GM23248 (cell line): ENCODE measurements at regions not wholly inside any gene's neighbourhood (a gene's known extent, or its start where the extent isn't known, plus 50 kb on each side); places are given as distances from the start of the nearest gene placed in this dataset.
A peak's percentile ranks its signal among the peaks of the same experiment; 100 is the strongest.

ENCODE experiments used
- DNase-seq: peaks from one replicate; pipeline ENCODE4 v3.0.0-alpha.2; 2015
- H2AFZ ChIP-seq: fragments of 200-600 bp; sonication (generic); 2 replicates; pipeline ENCODE4 v1.6.1; 2016; ENCODE audit warnings: antibody characterized with exemption
- H3F3A ChIP-seq: fragments of 200-600 bp; sonication (generic); 2 replicates; pipeline ENCODE4 v1.6.1; 2016; ENCODE audit warnings: mild to moderate bottlenecking, antibody characterized with exemption, mixed run types; ENCODE audit not compliant: insufficient read depth
- H3K27ac ChIP-seq: fragments of 200-600 bp; sonication (generic); 2 replicates; pipeline ENCODE4 v1.5.1; 2016; ENCODE audit warnings: mild to moderate bottlenecking
- H3K27me3 ChIP-seq: fragments of 200-600 bp; sonication (generic); replicated peaks from 2 replicates; pipeline ENCODE4 v1.6.1; 2016; ENCODE audit warnings: mild to moderate bottlenecking; ENCODE audit not compliant: insufficient read depth
- H3K36me3 ChIP-seq: fragments of 200-600 bp; sonication (generic); 2 replicates; pipeline ENCODE4 v1.6.1; 2016; ENCODE audit warnings: low read depth, mild to moderate bottlenecking
- H3K4me1 ChIP-seq: fragments of 200-600 bp; sonication (generic); 2 replicates; pipeline ENCODE4 v1.6.1; 2016; ENCODE audit warnings: mild to moderate bottlenecking; ENCODE audit not compliant: insufficient read depth
- H3K4me2 ChIP-seq: fragments of 200-600 bp; sonication (generic); one replicate; pipeline ENCODE4 v1.6.1; 2016; ENCODE audit warnings: mild to moderate bottlenecking; ENCODE audit not compliant: unreplicated experiment
- H3K4me3 ChIP-seq: fragments of 200-600 bp; sonication (generic); 2 replicates; pipeline ENCODE4 v1.5.1; 2016; ENCODE audit warnings: mild to moderate bottlenecking
- H3K79me2 ChIP-seq: fragments of 200-600 bp; sonication (generic); 2 replicates; pipeline ENCODE4 v1.6.1; 2016; ENCODE audit warnings: mild to moderate bottlenecking; ENCODE audit not compliant: insufficient read depth
- H3K9ac ChIP-seq: fragments of 200-600 bp; sonication (generic); 2 replicates; pipeline ENCODE4 v1.6.1; 2016; ENCODE audit warnings: mild to moderate bottlenecking
- H3K9me2 ChIP-seq: fragments of 200-600 bp; sonication (generic); 2 replicates; pipeline ENCODE4 v1.6.1; 2016; ENCODE audit warnings: mixed run types, mild to moderate bottlenecking, moderate library complexity; ENCODE audit not compliant: insufficient read depth
- H3K9me3 ChIP-seq: fragments of 200-600 bp; sonication (generic); one replicate; pipeline ENCODE4 v1.6.1; 2017; ENCODE audit warnings: low read depth
- H4K20me1 ChIP-seq: fragments of 200-600 bp; sonication (generic); 2 replicates; pipeline ENCODE4 v1.6.0; 2016; ENCODE audit not compliant: insufficient read depth
- EZH2 ChIP-seq: fragments of 200-600 bp; sonication (generic); IDR thresholded peaks from 2 replicates; pipeline ENCODE4 v1.6.1; 2018; ENCODE audit warnings: antibody characterized with exemption, mild to moderate bottlenecking; ENCODE audit not compliant: insufficient read depth, poor library complexity, severe bottlenecking
- EZH2phosphoT487 ChIP-seq: fragments of 200-600 bp; sonication (generic); IDR thresholded peaks from 2 replicates; pipeline ENCODE4 v1.6.1; 2018; ENCODE audit warnings: antibody characterized with exemption, moderate library complexity, mild to moderate bottlenecking, low read depth; ENCODE audit not compliant: insufficient read depth
- WGBS, 2 experiments: methylation state at CpG; one replicate each; pipeline ENCODE4 v1.1.6; 2015 to 2017; ENCODE audit warnings: low lambda C conversion rate in 2 of 2, low coverage in 1 of 2; ENCODE audit errors: missing lambda C conversion rate in 2 of 2; 5-methylcytosine and 5-hydroxymethylcytosine counted together
- in situ Hi-C: fragments of 300-500 bp; cut with MboI; formaldehyde crosslinking; loops from 2 replicates; pipeline ENCODE4 v1.15.0; 2020

- H2AFZ ChIP-seq = no peak overlapping the region
- no peaks in the 10 kb centered on the region for H3K36me3 ChIP-seq
- H3K4me3 ChIP-seq = no peak overlapping the region
- H3F3A ChIP-seq = no peaks in the 10 kb centered on the region
- no peaks in the 10 kb centered on the region; the same call in 1 of the 2 replicates for H3K9me2 ChIP-seq
- H3K4me2 ChIP-seq = no peak overlapping the region
- no peaks in the 10 kb centered on the region for H3K9me3 ChIP-seq
- H4K20me1 ChIP-seq = no peaks in the 10 kb centered on the region
- H3K9ac ChIP-seq = no peak overlapping the region
- WGBS, 2 experiments = 94 to 98% methylated on average over 2 of the region's 2 CpGs
- no peaks in the 10 kb centered on the region for H3K4me1 ChIP-seq
- TF ChIP-seq EZH2phosphoT487 (no peak), EZH2 (no peak)
- H3K79me2 ChIP-seq = no peaks in the 10 kb centered on the region
- in situ Hi-C loops = no loop called here
- H3K27ac ChIP-seq = no peak overlapping the region
- no peak for DNase-seq
- no peaks in the 10 kb centered on the region for H3K27me3 ChIP-seq
These were observed 302.7 kb downstream of the RFPL4B start for GRCh38 chr6:112649853-112650252.

GRCh38 chr6:112651239-112651638 is 304.1 kb downstream of the RFPL4B start:
- no peaks in the 10 kb centered on the region for H4K20me1 ChIP-seq
- no peak overlapping the region for H3K9ac ChIP-seq
- H3K27me3 ChIP-seq = no peaks in the 10 kb centered on the region
- TF ChIP-seq EZH2phosphoT487 (no peak), EZH2 (no peak)
- H3K9me2 ChIP-seq = no peaks in the 10 kb centered on the region; the same call in 1 of the 2 replicates
- H3K36me3 ChIP-seq = no peaks in the 10 kb centered on the region
- 33 to 34% methylated on average over 4 of the region's 4 CpGs for WGBS, 2 experiments
- in situ Hi-C loops = no loop called here
- no peaks in the 10 kb centered on the region for H3K4me1 ChIP-seq
- no peak overlapping the region for H3K4me3 ChIP-seq
- DNase-seq = no peak
- H3K4me2 ChIP-seq = no peak overlapping the region
- H2AFZ ChIP-seq = no peak overlapping the region
- H3F3A ChIP-seq = no peaks in the 10 kb centered on the region
- H3K9me3 ChIP-seq = no peaks in the 10 kb centered on the region
- no peaks in the 10 kb centered on the region for H3K79me2 ChIP-seq
- H3K27ac ChIP-seq = no peak overlapping the region

GRCh38 chr6:112659912-112660311 is 312.8 kb downstream of the RFPL4B start:
- Histone ChIP-seq H3K4me3 (no peak overlapping the region), H3K9me2 (no peaks in the 10 kb centered on the region), H3K9me3 (no peaks in the 10 kb centered on the region), H3K4me1 (peaks cover 8% of the 10 kb centered on the region; the same call in 1 of the 2 replicates), H3K4me2 (no peak overlapping the region), H3K36me3 (no peaks in the 10 kb centered on the region), H3K27me3 (no peaks in the 10 kb centered on the region), H3K79me2 (no peaks in the 10 kb centered on the region), H3K9ac (no peak overlapping the region), H4K20me1 (no peaks in the 10 kb centered on the region), H2AFZ (no peak overlapping the region), H3F3A (no peaks in the 10 kb centered on the region), H3K27ac (no peak overlapping the region)
- no peak for TF ChIP-seq EZH2
- no peak for TF ChIP-seq EZH2phosphoT487
- in situ Hi-C loops = no loop called here
- no peak for DNase-seq

GRCh38 chr6:112660626-112661025 is 313.5 kb downstream of the RFPL4B start:
- Histone ChIP-seq H3K4me1 (peaks cover 15% of the 10 kb centered on the region), H3K27ac (no peak overlapping the region), H3K36me3 (no peaks in the 10 kb centered on the region), H3K27me3 (no peaks in the 10 kb centered on the region), H2AFZ (no peak overlapping the region), H4K20me1 (no peaks in the 10 kb centered on the region), H3K79me2 (no peaks in the 10 kb centered on the region), H3K4me3 (no peak overlapping the region), H3K4me2 (no peak overlapping the region), H3K9me3 (no peaks in the 10 kb centered on the region), H3K9ac (no peak overlapping the region), H3K9me2 (no peaks in the 10 kb centered on the region), H3F3A (peaks cover 5% of the 10 kb centered on the region)
- TF ChIP-seq EZH2phosphoT487 (no peak), EZH2 (no peak)
- DNase-seq = no peak
- whole genome bisulfite sequencing, 2 experiments = 94 to 95% methylated on average over 2 of the region's 2 CpGs
- in situ Hi-C loops = no loop called here

GRCh38 chr6:112663698-112664097 is 316.6 kb downstream of the RFPL4B start:
- no peak overlapping the region for H3K4me2 ChIP-seq
- H3K27me3 ChIP-seq = no peaks in the 10 kb centered on the region
- H3F3A ChIP-seq = peaks cover 6% of the 10 kb centered on the region
- H3K4me3 ChIP-seq = no peak overlapping the region
- TF ChIP-seq EZH2phosphoT487 (no peak), EZH2 (no peak)
- in situ Hi-C loops = no loop called here
- H3K9me3 ChIP-seq = no peaks in the 10 kb centered on the region
- 85 to 87% methylated on average over 4 of the region's 4 CpGs for WGBS, 2 experiments
- H3K4me1 ChIP-seq = peaks cover 22% of the 10 kb centered on the region
- no peaks in the 10 kb centered on the region for H3K9me2 ChIP-seq
- no peak overlapping the region for H3K9ac ChIP-seq
- DNase-seq = peak; percentile 13
- no peaks in the 10 kb centered on the region for H4K20me1 ChIP-seq
- no peak overlapping the region for H2AFZ ChIP-seq
- H3K36me3 ChIP-seq = no peaks in the 10 kb centered on the region
- no peak overlapping the region for H3K27ac ChIP-seq
- H3K79me2 ChIP-seq = no peaks in the 10 kb centered on the region
